KMS-11 (cell line): ENCODE measurements at regions not wholly inside any gene's neighbourhood (a gene's known extent, or its start where the extent isn't known, plus 50 kb on each side); places are given as distances from the start of the nearest gene placed in this dataset.

Source experiments
- H2AFZ ChIP-seq: fragments of 200-600 bp; sonication (generic); 2 replicates; pipeline ENCODE4 v1.6.1; 2016; ENCODE audit warnings: antibody characterized with exemption, mixed run types, low read depth
- H3K27ac ChIP-seq: fragments of 200-600 bp; sonication (generic); 2 replicates; pipeline ENCODE4 v1.6.1; 2016; ENCODE audit warnings: mild to moderate bottlenecking, mixed run types
- H3K27me3 ChIP-seq: fragments of 200-600 bp; sonication (generic); 2 replicates; pipeline ENCODE4 v1.6.1; 2017; ENCODE audit warnings: mild to moderate bottlenecking, low read depth, mixed run types, moderate library complexity; ENCODE audit not compliant: insufficient read depth
- H3K36me3 ChIP-seq: fragments of 200-600 bp; sonication (generic); 2 replicates; pipeline ENCODE4 v1.6.1; 2017; ENCODE audit warnings: mild to moderate bottlenecking, mixed run types; ENCODE audit not compliant: insufficient read depth
- H3K4me1 ChIP-seq: fragments of 200-600 bp; sonication (generic); 2 replicates; pipeline ENCODE4 v1.6.1; 2016; ENCODE audit warnings: mild to moderate bottlenecking, low read depth, mixed run types; ENCODE audit not compliant: poor library complexity, severe bottlenecking
- H3K4me2 ChIP-seq: fragments of 200-600 bp; sonication (generic); 2 replicates; pipeline ENCODE4 v1.7.0; 2016; ENCODE audit warnings: mild to moderate bottlenecking, mixed run types
- H3K4me3 ChIP-seq: fragments of 200-600 bp; sonication (generic); IDR thresholded peaks from 2 replicates; pipeline ENCODE4 v1.6.1; 2017; ENCODE audit warnings: low read depth, low read length, mixed read lengths; ENCODE audit not compliant: insufficient read depth
- H3K79me2 ChIP-seq: fragments of 200-600 bp; sonication (generic); 2 replicates; pipeline ENCODE4 v1.6.1; 2016; ENCODE audit warnings: low read depth, mixed run types; ENCODE audit not compliant: insufficient read depth
- H3K9ac ChIP-seq: fragments of 200-600 bp; sonication (generic); 2 replicates; pipeline ENCODE4 v1.6.1; 2016; ENCODE audit warnings: mild to moderate bottlenecking, mixed run types
- H4K20me1 ChIP-seq: fragments of 200-600 bp; sonication (generic); 2 replicates; pipeline ENCODE4 v1.6.1; 2016; ENCODE audit warnings: mild to moderate bottlenecking, mixed run types; ENCODE audit not compliant: insufficient read depth
- CTCF ChIP-seq: fragments of 200-600 bp; sonication (generic); conservative IDR thresholded peaks from 2 replicates; pipeline ENCODE4 v1.6.1; 2017; ENCODE audit warnings: low read depth, mild to moderate bottlenecking, antibody characterized with exemption, low read length, moderate library complexity, mixed read lengths

- no peak for TF ChIP-seq CTCF
- Histone ChIP-seq H3K27ac (no peak overlapping the region), H3K27me3 (no peaks in the 10 kb centered on the region), H3K4me3 (no peak overlapping the region), H3K36me3 (no peaks in the 10 kb centered on the region), H3K79me2 (no peaks in the 10 kb centered on the region), H2AFZ (no peak overlapping the region), H3K9ac (no peak overlapping the region), H3K4me1 (peaks cover 9% of the 10 kb centered on the region), H3K4me2 (no peak overlapping the region), H4K20me1 (no peaks in the 10 kb centered on the region)
Observed at GRCh38 chr1:233482388-233482787, 131.5 kb upstream of the KCNK1 start.

GRCh38 chr1:233485385-233485784 is 128.5 kb upstream of the KCNK1 start:
- no peak for TF ChIP-seq CTCF

GRCh38 chr1:233485809-233486398 is 128.0 kb upstream of the KCNK1 start:
- Histone ChIP-seq H3K4me2 (no peak overlapping the region), H3K9ac (no peak overlapping the region), H3K4me1 (no peaks in the 10 kb centered on the region), H3K27me3 (no peaks in the 10 kb centered on the region), H4K20me1 (no peaks in the 10 kb centered on the region), H3K36me3 (no peaks in the 10 kb centered on the region), H3K4me3 (no peak overlapping the region), H3K79me2 (no peaks in the 10 kb centered on the region), H2AFZ (no peak overlapping the region), H3K27ac (no peak overlapping the region)
- TF ChIP-seq CTCF = no peak

More at GRCh38 chr1:233485385-233485784, 128.5 kb upstream of the KCNK1 start:
- Histone ChIP-seq H2AFZ (no peak overlapping the region), H4K20me1 (no peaks in the 10 kb centered on the region), H3K27me3 (no peaks in the 10 kb centered on the region), H3K27ac (no peak overlapping the region), H3K4me2 (no peak overlapping the region), H3K4me3 (no peak overlapping the region), H3K9ac (no peak overlapping the region), H3K4me1 (peaks cover 4% of the 10 kb centered on the region), H3K36me3 (no peaks in the 10 kb centered on the region), H3K79me2 (no peaks in the 10 kb centered on the region)

- no peaks in the 10 kb centered on the region for H3K27me3 ChIP-seq
- no peaks in the 10 kb centered on the region for H4K20me1 ChIP-seq
- no peak overlapping the region for H3K4me2 ChIP-seq
- no peak overlapping the region for H2AFZ ChIP-seq
- H3K36me3 ChIP-seq = no peaks in the 10 kb centered on the region
- TF ChIP-seq CTCF = no peak
- H3K79me2 ChIP-seq = no peaks in the 10 kb centered on the region
- no peak overlapping the region for H3K4me3 ChIP-seq
- H3K27ac ChIP-seq = no peak overlapping the region
- H3K9ac ChIP-seq = no peak overlapping the region
- H3K4me1 ChIP-seq = no peaks in the 10 kb centered on the region
Observed at GRCh38 chr1:233487408-233487807, 126.5 kb upstream of the KCNK1 start.
